ENCODE measurements at regions not wholly inside any gene's neighbourhood (a gene's known extent, or its start where the extent isn't known, plus 50 kb on each side); places are given as distances from the start of the nearest gene placed in this dataset.
"Not testable (repeated sequence)": the region's sequence is repeated elsewhere in the genome, so short reads cannot be mapped to it uniquely, and the experiment has no call there.

DNA sequence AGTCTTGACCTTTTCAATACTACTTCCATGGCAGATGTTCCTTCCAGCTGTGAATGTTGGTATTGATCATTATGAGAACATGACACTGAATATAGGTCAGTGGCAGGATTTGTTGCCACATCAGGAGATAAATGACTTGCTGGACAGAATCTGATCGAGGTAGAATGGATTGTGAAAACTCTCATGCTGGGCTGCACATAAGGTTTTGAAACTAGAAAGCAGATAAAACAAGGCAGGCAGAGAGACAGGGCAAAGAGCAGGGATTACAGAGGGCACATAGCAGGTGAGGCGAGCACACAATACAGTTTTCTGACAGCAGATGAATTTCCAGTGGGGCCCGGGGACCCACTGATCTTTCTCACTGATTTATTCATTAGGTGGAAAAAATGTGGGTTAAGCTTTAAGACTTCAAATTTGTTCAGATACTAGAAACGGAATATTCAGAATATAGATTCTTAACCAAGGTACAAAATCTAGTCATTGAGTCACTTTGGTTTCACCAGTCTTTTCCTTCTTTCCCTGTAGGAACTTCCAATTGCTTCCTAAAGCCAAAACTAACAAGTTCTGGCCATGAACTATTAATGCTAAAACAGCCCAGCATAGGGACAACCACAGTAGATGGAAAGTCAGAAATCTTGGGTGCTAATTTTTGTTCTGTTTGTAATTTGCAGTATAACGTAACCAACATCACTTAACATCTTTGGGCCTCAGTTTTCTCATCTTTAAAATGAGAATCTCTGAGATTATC is 296.0 kb upstream of the PTBP2 start:
- DNase-seq (ENCODE audit: low spot score) = no peak

GRCh38 chr1:96427616-96428015 is 294.0 kb upstream of the PTBP2 start:
- no peak for DNase-seq (ENCODE audit: low spot score)

DNA sequence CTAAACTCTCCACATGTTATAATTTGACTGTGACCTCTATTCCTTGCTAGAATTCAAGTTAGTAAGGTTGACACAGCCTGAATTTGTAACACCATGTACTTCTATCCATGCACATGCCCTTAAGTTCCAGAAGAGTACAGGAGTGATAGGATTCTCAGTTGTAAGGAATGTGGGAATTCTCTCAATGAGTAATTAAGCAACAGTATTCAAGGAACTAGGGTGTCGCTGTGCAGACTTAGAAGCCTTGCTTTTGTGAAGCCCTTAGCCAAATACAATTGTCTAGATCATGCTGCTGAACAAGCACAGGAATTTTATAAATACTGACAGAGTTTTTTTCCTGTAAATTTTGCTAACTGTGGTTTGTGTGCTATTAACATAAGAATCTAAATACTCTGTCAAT is 276.3 kb upstream of the PTBP2 start:
- no peak for DNase-seq (ENCODE audit: low spot score)

DNA sequence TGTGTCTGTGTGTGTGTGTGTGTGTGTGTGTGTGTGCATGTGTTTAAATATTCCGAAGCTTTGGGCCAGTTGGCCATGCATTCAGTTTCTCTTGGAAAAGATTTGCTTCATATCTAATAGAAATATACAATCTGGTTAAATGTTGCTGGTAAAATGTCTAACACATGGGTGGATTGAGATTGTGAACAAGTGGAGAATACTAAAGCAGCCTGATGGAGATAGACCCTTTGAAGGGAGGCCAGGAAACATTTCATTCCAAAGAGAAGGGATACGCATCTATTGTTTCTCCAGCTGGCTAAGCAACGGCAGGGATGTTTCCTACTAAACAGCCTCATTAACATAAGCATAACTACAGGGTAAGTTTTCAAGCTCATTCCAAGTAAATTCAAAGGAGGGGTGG is 257.5 kb upstream of the PTBP2 start:
- no peak for DNase-seq (ENCODE audit: low spot score)

GRCh38 chr1:96464522-96464921 is 257.1 kb upstream of the PTBP2 start:
- no peak for DNase-seq (ENCODE audit: low spot score)

GRCh38 chr1:96464991-96465390 is 256.6 kb upstream of the PTBP2 start:
- DNase-seq (ENCODE audit: low spot score) = no peak

GRCh38 chr1:96465441-96465840 is 256.1 kb upstream of the PTBP2 start:
- no peak for DNase-seq (ENCODE audit: low spot score)

DNA sequence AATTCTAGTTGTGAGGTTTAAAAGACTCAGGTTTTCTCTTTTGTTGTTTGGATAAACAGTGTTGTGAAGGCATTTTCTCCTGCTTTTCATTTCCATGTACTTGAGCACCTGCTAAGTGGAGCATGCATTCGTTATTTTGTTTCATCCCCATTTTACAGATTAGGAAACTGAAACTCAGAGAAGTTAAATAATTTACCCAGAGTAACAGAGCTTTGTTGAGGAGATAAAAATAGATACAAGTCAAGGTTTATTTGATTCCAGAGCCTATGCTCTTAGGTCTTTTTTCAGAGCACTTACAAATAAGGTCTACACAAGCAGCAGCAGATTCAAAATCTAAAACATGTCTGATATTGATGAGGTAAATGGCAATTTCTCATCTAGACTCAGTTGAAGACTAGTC is 254.7 kb upstream of the PTBP2 start:
- DNase-seq (ENCODE audit: low spot score) = no peak

GRCh38 chr1:96469726-96470125 is 251.9 kb upstream of the PTBP2 start:
- not testable (repeated sequence) for DNase-seq (ENCODE audit: low spot score)

GRCh38 chr1:96472471-96472870 is 249.1 kb upstream of the PTBP2 start:
- no peak for DNase-seq (ENCODE audit: low spot score)

DNA sequence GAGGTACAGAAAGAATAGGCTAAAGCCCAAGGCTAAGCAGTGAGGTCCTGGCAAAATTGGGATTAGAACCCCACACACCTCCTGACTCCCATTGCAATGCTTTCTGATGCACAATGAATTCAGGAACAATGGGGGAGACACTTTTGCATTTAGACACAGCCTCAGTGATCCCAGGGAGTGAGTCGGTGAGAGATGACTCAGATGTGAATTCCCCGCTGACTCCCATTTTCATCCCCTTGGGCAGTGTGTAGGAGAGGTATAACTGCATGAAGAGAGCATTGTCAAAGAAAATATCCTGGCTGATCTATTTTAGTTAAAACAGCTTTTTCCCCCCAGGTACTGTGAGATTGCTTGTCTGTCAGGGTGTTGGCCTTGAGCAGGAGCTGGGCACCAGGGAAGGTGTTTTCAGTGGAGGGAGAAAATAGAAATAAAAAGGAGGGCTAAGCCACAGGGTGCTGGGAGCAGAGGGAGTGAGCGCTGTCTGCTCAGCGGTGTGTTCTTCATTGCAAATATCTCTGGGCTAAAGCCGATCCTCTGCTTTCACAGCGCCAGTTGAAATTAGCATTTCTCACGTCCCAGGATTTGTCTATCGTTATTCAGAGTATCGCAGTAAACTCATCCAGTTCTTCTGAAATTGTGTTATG is 247.7 kb upstream of the PTBP2 start:
- DNase-seq (ENCODE audit: low spot score) = no peak

DNA sequence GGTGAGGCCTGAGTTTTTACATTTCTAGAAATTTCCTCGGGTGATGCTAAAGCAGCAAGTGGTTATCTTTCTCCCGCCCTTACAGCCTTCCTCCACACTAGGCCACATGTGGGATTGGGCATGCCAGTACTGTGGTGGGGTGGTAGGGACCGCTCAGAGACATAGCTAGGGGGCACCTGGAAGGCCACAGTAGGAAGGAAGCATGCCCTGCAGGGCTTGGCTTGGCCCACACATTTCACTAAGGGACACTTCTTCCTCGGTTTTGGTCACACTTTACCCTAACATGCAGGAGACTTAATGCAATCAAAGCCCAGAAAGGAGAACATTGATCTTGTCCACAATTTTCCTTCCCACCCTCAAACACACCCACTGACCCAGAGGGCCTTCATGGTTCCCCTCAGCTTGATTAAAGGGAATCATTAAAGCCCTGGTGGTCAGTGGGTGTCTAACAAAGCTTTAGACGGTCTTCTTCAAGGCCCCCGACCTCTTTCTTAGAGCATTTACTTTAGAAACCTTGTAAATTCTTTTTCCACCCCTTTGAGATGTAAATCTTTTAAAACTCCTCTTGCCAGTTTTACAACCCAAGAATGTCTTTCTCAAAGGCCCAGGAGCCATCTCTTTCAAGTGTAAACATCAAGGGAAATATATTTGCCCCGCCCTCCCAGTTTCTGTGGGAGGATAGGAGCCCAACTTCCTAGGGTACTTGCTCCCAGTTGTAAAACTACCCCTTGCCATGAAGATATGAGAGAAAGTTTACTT is 246.4 kb upstream of the PTBP2 start:
- DNase-seq (ENCODE audit: low spot score) = no peak

DNA sequence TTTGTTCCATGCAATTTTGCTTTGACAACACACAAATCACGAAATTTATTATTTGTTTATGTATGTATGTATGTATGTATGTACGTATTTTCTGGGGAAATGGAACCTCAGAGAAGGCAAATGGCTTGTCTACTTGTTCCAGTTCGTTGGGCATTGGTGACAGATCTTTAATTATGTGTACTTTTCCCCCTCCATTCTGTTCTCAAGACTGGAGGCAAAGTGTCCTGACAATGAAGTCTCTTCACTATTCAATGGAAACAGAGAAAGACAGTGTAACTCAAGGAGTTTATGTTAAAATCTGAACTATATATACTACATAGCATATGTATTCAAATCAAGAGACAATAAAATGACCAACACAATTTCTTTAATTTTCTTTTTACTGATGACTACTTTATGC is 245.7 kb upstream of the PTBP2 start:
- no peak for DNase-seq (ENCODE audit: low spot score)

GRCh38 chr1:96478228-96478627 is 243.4 kb upstream of the PTBP2 start:
- no peak for DNase-seq (ENCODE audit: low spot score)

- no peak for DNase-seq (ENCODE audit: low spot score)
Measured at GRCh38 chr1:96481409-96481808, 240.2 kb upstream of the PTBP2 start.

DNA sequence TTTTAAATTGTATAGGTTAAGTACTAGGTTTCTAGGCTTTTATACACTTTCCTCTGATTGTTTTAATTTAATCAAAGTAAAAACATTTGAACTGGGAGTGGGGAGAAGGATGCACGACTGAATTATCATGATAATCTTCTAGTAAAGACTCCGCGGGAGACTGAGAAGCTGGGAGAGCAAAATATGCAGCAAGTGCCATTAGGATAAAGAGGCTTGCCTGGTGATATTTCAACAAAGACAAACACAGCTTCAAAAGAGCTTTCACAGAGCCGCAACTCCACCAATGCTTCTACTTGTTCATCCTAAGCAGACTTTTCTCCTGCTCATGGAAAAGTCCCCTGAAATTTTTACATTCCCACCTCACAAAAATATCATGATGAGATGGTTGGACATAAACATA is 239.0 kb upstream of the PTBP2 start:
- DNase-seq (ENCODE audit: low spot score) = no peak

DNA sequence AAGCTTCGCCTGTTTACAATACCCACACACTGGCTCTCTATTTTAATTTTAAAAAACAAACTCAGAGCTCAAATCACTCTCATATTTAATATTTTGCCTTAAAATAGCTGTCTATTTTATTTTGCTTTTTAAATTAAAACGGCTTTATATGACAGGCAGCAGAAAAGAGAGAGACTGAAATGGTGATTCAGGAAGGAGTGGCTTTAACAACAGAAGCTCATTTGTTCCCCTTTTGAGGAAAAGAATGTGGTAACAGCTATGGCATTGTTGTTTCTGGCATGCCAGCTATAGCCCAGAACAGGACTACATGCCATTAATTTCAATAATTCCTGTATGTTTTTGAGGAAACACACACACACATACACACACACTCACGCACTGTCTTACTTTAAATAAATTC is 234.2 kb upstream of the PTBP2 start:
- DNase-seq (ENCODE audit: low spot score) = no peak

DNA sequence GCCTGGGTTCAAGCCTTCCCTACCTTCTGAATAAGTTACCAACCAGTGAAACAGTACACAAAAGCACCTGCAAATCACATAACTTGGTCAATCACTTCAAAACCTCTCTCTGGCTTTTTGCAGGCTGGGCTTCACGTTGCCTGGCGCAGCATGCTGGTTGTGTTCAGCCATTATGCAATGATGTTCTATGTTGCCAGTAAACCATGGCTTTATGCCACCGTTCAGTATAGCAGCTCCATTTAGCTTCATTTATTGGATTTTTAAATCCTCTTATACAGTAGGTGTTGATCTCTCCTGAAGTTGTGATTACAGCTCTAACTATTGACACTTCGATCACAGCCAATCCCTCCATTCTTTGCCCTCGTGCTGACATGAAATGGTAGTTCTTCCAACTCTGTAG is 233.6 kb upstream of the PTBP2 start:
- peak; percentile 30 for DNase-seq (ENCODE audit: low spot score)

- no peak for DNase-seq (ENCODE audit: low spot score)
Measured at GRCh38 chr1:96488777-96489176, 232.8 kb upstream of the PTBP2 start.

DNA sequence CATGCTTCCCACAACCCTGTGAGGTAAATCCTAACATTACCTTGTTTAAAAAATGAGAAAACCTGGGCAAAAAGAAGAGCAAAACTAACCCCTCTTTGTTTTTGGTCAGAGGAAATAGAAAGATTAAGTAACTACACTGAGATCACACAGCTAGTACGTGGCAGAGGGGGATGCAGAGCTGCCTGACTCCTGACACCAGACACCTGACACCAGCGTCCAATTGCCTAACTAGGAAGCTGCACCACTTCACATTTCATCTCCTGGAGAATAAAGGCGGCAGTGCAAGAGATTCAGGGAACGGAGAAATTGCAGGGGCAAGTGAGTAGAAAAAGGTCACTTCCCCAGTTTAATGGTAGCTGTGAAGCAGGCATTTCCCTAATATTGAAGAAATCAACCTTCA is 229.3 kb upstream of the PTBP2 start:
- DNase-seq (ENCODE audit: low spot score) = no peak

DNA sequence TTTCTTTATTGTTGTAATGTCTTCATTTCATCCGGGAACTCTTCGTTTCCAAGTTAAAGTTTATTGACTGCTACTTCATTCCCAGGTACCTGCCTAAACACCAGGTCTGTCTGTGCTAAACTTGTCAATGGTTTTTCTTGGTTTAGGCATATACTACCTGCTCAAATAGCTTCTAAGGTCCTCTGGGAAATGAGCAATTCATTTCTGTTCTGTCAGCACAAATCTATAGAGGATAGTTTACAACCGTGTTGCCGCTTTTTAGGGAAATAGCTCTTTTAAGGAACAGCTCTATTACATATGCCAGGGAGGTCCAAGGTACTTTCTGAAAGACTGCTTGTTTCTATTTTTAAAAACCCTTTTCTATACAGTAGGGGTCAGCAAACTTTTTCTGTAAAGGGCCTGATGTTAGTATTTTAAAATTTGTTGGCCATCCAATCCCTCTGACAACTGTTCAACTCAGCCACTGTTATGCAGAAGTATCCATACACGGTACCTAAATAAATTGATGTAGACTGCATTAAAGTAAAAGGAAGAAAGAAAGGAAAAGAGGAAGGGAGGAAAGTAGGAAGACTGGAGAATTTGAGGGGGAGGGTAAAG is 222.7 kb upstream of the PTBP2 start:
- no peak for DNase-seq (ENCODE audit: low spot score)

GRCh38 chr1:96508233-96508632 is 213.4 kb upstream of the PTBP2 start:
- no peak for DNase-seq (ENCODE audit: low spot score)

DNA sequence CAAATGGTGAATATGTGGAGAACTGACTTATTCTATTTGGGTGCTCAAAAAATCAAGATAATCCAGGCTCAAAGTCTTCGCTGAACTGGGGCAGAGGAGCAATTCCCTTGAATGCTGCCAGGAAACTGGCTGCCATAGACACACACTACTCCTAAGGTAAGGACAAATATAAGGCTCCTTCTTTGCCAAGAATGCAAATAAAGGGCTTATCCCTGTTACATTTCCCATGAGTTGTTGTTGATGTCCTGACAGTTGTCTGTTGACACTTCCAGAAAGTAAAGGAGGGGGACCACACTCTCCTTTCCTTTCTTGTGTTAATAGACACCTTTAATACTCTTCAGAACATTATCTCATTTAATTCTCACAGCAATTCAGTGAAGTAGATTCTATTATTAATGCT is 212.2 kb upstream of the PTBP2 start:
- DNase-seq (ENCODE audit: low spot score) = no peak

All from D341Med (cell line).